Vagina (tissue), 2 donors: ENCODE measurements at regions not wholly inside any gene's neighbourhood (a gene's known extent, or its start where the extent isn't known, plus 50 kb on each side); places are given as distances from the start of the nearest gene placed in this dataset.

Experiments used
- DNase-seq, 2 donors: peaks; one replicate each; pipeline ENCODE4 v3.0.0-alpha.2; 2017; ENCODE audit errors: extremely low spot score in 2 of 2
- H3K27ac ChIP-seq: fragments of 200-600 bp; sonication (generic); one replicate; pipeline ENCODE4 v1.5.1; 2019
- H3K27me3 ChIP-seq: fragments of 200-600 bp; sonication (generic); one replicate; pipeline ENCODE4 v1.5.1; 2019
- H3K36me3 ChIP-seq, 2 donors: fragments of 200-600 bp; sonication (generic); one replicate each; pipeline ENCODE4 v1.5.1; 2017 to 2019
- H3K4me1 ChIP-seq: fragments of 200-600 bp; sonication (generic); one replicate; pipeline ENCODE4 v1.5.1; 2019
- H3K4me3 ChIP-seq, 2 donors: fragments of 200-600 bp; sonication (generic); 1 replicate in 1 of 2; 2 replicates in 1 of 2; pipeline ENCODE4 v1.5.1; 2016 to 2019
- H3K9me3 ChIP-seq: fragments of 200-600 bp; sonication (generic); one replicate; pipeline ENCODE4 v1.5.1; 2019
- POLR2A ChIP-seq, 2 donors: fragments of 450-650 bp; IDR thresholded peaks; one replicate each; pipeline ENCODE4 v1.6.1; 2017; ENCODE audit warnings: antibody characterized with exemption in 2 of 2, mild to moderate bottlenecking in 2 of 2, moderate library complexity in 2 of 2
- POLR2AphosphoS5 ChIP-seq, 2 donors: sonication (generic); formaldehyde crosslinking; IDR thresholded peaks; one replicate each; pipeline ENCODE4 v1.9.0; 2017; ENCODE audit warnings: antibody characterized with exemption in 2 of 2, mild to moderate bottlenecking in 2 of 2, low read depth in 1 of 2; ENCODE audit not compliant: insufficient read depth in 1 of 2
- intact Hi-C: fragments of 100-400 bp; cut with DNase I; formaldehyde crosslinking; loops from one replicate; pipeline ENCODE4 v1.15.1; 2023
- TF ChIP-seq, protein P1 (sequence below), 3 experiments: fragments of 450-650 bp in 2 of 3; fragments of 200-600 bp in 1 of 3; sonication (generic) in 1 of 3; IDR thresholded peaks; one replicate each; pipeline ENCODE4 v1.5.1; 2017 to 2019; ENCODE audit warnings: antibody characterized with exemption in 3 of 3, mild to moderate bottlenecking in 2 of 3, moderate library complexity in 2 of 3

DNA sequence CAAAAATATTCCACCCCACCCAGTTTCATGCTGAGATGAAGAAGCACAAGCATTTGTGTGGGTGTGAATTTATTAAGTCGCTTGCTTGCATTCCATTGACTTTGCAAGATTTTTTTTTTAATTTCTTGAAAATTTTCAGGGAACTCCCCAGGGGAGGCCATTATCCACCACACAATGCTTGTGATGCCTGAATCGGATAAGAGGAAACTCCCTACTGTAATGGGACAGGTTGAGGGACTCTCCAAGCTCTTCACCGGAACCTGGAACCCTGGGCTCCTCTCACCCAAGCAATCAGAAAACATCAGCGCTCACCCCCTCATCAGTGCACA, 153.6 kb upstream of the ZMIZ1 start:
- TF ChIP-seq, protein P1, sequence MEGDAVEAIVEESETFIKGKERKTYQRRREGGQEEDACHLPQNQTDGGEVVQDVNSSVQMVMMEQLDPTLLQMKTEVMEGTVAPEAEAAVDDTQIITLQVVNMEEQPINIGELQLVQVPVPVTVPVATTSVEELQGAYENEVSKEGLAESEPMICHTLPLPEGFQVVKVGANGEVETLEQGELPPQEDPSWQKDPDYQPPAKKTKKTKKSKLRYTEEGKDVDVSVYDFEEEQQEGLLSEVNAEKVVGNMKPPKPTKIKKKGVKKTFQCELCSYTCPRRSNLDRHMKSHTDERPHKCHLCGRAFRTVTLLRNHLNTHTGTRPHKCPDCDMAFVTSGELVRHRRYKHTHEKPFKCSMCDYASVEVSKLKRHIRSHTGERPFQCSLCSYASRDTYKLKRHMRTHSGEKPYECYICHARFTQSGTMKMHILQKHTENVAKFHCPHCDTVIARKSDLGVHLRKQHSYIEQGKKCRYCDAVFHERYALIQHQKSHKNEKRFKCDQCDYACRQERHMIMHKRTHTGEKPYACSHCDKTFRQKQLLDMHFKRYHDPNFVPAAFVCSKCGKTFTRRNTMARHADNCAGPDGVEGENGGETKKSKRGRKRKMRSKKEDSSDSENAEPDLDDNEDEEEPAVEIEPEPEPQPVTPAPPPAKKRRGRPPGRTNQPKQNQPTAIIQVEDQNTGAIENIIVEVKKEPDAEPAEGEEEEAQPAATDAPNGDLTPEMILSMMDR (IDR thresholded peaks at IDR 0.05) = no peak
- TF ChIP-seq POLR2A (IDR thresholded peaks at IDR 0.05) = no peak
- TF ChIP-seq POLR2AphosphoS5 (IDR thresholded peaks at IDR 0.05; ENCODE audit: insufficient read depth in 1 of 2, low read depth in 1 of 2) = no peak
- Histone ChIP-seq H3K4me1 (no peaks in the 10 kb centered on the region), H3K27me3 (no peaks in the 10 kb centered on the region), H3K9me3 (no peaks in the 10 kb centered on the region), H3K36me3 (no peaks in the 10 kb centered on the region), H3K27ac (no peak overlapping the region), H3K4me3 (no peak overlapping the region)
- intact Hi-C loops = no loop called here
- no peak for DNase-seq

DNA sequence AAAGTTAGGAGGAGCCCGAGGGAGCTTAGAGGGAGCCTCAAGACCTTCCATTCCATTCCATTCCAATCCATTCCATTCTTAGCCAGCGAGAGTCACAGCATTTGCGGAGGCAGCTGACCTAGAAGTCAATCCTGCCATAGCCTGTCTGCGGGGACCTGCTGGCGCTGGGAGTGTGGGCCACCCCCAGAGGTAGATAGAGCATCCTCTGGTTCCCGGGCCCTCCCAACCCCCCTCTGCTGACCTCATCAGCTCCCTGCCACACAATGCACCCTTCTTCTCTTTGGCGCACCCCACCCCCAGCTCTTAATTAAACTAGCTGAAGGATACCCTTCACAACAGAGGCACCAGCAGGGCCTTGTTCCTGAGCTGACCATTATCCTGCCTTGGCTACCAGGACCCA, 152.5 kb upstream of the ZMIZ1 start:
- no peaks in the 10 kb centered on the region for H3K27me3 ChIP-seq
- H3K4me3 ChIP-seq = no peak overlapping the region
- no peak overlapping the region for H3K27ac ChIP-seq
- H3K36me3 ChIP-seq = no peaks in the 10 kb centered on the region
- intact Hi-C loops = no loop called here
- no peak for TF ChIP-seq POLR2A (IDR thresholded peaks at IDR 0.05)
- TF ChIP-seq, protein P1 (IDR thresholded peaks at IDR 0.05) = no peak
- no peak for TF ChIP-seq POLR2AphosphoS5 (IDR thresholded peaks at IDR 0.05; ENCODE audit: insufficient read depth in 1 of 2, low read depth in 1 of 2)
- DNase-seq = no peak
- H3K9me3 ChIP-seq = no peaks in the 10 kb centered on the region
- H3K4me1 ChIP-seq = no peaks in the 10 kb centered on the region

DNA sequence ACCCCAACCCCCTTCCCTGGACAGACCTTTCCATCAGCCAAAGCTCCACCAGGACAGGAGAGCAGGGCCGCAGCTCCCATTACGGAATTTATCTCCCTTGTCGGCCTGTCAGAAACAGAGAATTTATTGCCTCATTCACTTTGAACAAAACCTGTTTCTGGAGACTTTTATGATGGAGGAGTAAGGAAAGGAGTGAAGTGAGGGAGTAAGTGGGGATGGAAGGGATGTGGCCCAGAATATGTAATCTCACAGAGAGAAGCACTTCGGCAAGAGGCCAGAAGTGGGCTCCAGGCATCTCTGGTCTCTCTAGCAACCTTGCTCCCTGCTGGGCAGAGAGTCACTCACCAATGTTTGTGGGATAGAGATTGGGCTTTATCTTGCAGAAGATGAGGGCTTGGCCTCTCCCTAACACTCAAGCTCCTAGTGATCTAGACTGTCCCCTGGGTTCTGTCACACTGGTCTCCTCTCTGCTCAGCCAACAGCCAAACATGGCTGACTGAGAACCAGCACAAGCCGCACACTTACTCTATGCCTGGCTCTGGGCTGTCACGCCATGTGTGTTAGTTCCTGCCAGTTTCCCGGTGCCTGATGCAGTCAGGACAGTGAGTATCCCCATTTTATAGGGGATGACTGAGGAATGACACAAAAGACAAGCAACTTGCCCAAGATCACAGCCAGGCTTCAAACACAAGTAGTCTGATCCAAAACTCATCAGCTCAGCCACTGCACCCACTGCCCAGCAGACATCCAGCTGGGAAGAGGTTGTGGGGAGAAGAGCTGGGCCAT, 149.4 kb upstream of the ZMIZ1 start:
- H3K27me3 ChIP-seq = no peaks in the 10 kb centered on the region
- no peaks in the 10 kb centered on the region for H3K9me3 ChIP-seq
- no peaks in the 10 kb centered on the region for H3K4me1 ChIP-seq
- H3K36me3 ChIP-seq = no peaks in the 10 kb centered on the region
- DNase-seq = no peak
- TF ChIP-seq, protein P1 (IDR thresholded peaks at IDR 0.05) = no peak
- TF ChIP-seq POLR2AphosphoS5 (IDR thresholded peaks at IDR 0.05; ENCODE audit: insufficient read depth in 1 of 2, low read depth in 1 of 2) = no peak
- TF ChIP-seq POLR2A (IDR thresholded peaks at IDR 0.05) = no peak
- H3K4me3 ChIP-seq = no peak overlapping the region
- intact Hi-C loops = no loop called here
- H3K27ac ChIP-seq = no peak overlapping the region

DNA sequence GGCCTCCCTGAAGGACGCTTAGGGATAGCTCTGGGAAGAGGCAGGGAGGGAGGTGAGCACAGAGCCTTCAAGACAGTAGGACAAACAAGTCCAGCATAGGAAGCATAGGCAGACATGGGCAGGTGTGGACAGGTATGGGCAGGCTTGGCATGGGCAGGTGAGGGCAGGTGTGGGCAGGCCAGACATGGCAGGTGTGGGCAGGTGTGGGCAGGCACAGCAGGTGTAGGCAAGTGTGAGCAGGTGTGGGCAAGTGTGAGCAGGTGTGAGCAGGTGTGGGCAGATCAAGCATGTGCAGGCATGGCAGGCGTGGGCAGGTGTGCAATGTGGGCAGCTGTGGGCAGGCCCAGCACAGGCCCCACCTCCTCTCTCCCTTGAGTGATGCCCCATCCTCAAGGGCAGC, 148.8 kb upstream of the ZMIZ1 start:
- no peak for DNase-seq
- intact Hi-C loops = no loop called here
- Histone ChIP-seq H3K27ac (no peak overlapping the region), H3K36me3 (no peaks in the 10 kb centered on the region), H3K27me3 (no peaks in the 10 kb centered on the region), H3K4me1 (no peaks in the 10 kb centered on the region), H3K4me3 (no peak overlapping the region), H3K9me3 (no peaks in the 10 kb centered on the region)
- TF ChIP-seq POLR2A (IDR thresholded peaks at IDR 0.05) (no peak), POLR2AphosphoS5 (IDR thresholded peaks at IDR 0.05; ENCODE audit: insufficient read depth in 1 of 2, low read depth in 1 of 2) (no peak)
- TF ChIP-seq, protein P1 (IDR thresholded peaks at IDR 0.05) = no peak

DNA sequence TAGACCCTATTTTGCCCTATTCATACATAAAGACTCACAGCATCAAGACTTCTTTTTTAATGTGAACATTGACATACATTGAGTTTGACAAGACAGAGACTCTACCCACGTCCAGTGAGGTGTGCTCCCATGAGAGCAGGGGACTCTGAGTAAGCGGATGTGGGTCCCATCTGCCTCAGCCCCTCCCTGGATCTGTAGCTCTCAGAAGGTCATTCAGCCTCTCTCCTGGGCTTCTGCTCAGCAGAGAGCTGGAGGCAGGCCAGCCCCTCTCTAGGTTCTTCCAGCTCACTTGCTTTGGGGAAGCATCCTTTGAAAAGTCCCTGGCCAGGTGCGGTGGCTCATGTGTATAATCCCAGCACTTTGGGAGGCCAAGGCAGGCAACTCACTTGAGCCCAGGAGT, 146.9 kb upstream of the ZMIZ1 start:
- no peak overlapping the region for H3K4me3 ChIP-seq
- H3K27me3 ChIP-seq = no peaks in the 10 kb centered on the region
- no peak overlapping the region for H3K27ac ChIP-seq
- H3K4me1 ChIP-seq = no peaks in the 10 kb centered on the region
- intact Hi-C loops = no loop called here
- H3K36me3 ChIP-seq = no peaks in the 10 kb centered on the region
- H3K9me3 ChIP-seq = no peaks in the 10 kb centered on the region
- DNase-seq = no peak
- TF ChIP-seq POLR2AphosphoS5 (IDR thresholded peaks at IDR 0.05; ENCODE audit: insufficient read depth in 1 of 2, low read depth in 1 of 2) = no peak
- TF ChIP-seq POLR2A (IDR thresholded peaks at IDR 0.05) = no peak
- TF ChIP-seq, protein P1 (IDR thresholded peaks at IDR 0.05) = no peak
